HG02938 (cell line): ENCODE measurements at regions not wholly inside any gene's neighbourhood (a gene's known extent, or its start where the extent isn't known, plus 50 kb on each side); places are given as distances from the start of the nearest gene placed in this dataset.

Source experiments
- ATAC-seq: cut with Tn5 transposase; IDR thresholded peaks from one replicate; pipeline ENCODE4 v1.9.1; 2021; ENCODE audit warnings: mild to moderate bottlenecking, moderate library complexity; ENCODE audit not compliant: unreplicated experiment

DNA sequence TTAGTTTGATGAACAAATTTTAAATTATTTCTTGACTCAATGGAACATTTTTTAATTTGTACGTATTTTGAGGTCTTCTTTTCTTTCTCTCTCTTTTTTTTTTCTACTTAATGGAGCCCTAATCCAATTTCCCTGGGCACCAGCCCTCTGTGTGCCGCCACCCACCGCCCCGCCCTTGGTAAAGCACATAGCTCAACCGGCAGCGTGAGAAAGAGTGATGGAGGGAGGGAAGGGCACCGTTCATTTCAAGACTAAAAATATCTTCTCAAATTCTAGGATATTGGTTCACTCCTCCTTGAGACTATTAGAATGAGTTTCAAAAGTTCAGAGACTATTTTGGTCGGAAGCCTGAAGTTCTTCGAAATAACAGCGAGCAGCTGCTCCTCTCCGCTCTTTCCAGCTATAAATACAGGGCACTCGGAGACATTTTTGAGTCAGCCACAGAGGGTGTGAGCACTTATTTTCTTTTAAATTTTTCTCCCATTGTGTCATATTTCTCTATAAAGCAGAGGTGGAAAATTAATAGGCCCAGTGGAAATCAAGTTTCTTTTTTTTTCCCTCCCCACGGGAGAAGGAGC lies 731.7 kb upstream of the ID2 start:
- no peak for ATAC-seq

DNA sequence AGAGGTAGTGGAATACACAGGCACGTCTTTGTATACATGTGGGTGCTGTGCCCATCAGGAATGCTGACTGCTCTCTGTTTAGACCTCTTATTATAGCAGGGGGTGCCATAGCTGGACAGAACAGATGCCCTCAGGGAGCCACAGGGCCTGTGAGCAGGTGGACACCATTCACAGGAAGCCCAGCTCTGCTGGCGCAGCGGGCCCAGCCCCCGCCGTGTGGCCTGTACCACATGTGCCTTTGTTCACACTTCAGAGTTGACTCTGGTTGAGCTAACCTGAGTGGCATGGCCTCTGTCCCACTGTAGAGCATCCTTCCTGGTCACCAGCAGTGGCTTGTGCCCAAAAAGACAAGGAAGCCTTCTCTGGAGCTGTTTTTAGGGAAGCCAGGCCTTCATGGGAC lies 730.9 kb upstream of the ID2 start:
- ATAC-seq, result no peak

GRCh38 chr2:7951490-7951889 lies 730.4 kb upstream of the ID2 start:
- ATAC-seq, result no peak

GRCh38 chr2:7952046-7952745 lies 729.7 kb upstream of the ID2 start:
- ATAC-seq, result no peak

- no peak for ATAC-seq
These were observed 728.7 kb upstream of the ID2 start for GRCh38 chr2:7953195-7953594.

DNA sequence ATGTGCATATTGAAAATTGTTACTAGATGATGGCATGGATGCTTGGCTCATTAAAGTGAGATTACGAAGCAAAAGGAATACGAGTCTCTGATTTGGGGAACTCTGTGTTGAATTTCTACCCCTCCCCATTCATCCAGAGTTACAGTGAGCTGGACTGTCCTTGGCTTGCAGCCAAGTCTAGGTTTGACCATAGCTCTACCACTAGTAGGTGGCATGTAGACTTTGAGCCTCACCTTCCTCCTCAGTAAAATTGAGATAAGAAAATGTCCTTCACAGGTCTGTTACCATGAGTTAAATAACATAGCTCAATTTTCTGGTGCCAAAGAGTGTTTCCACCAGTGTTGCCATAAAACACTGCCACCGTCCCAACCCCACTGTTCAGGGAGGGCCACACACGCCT lies 727.6 kb upstream of the ID2 start:
- ATAC-seq, result no peak

DNA sequence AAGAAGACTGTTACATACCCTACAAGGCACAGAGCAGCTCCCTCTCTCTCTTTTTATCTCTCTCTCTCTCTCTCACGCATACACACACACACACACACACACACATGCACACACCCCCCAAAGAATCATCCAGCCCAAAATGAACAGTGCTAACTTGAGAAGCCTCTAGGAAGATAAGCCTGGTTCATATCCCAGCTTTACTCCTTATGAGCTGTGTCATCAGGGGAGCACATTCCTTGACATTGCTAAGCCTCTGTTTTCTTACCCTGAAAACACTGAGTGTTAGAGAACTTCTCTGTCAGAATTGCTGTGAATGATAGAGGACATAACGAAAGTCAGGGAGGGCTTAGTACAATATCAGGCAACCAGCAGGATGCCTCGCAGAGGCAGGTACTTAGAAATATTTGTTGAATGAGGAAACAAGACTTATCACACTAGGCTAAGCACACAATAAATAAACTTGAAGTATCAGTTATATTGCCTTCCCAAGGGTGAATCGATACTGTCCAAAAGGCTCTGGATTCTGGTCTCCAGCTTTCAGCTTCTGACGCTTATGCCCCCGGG lies 725.6 kb upstream of the ID2 start:
- no peak for ATAC-seq

GRCh38 chr2:7961550-7961949 lies 720.3 kb upstream of the ID2 start:
- no peak for ATAC-seq

DNA sequence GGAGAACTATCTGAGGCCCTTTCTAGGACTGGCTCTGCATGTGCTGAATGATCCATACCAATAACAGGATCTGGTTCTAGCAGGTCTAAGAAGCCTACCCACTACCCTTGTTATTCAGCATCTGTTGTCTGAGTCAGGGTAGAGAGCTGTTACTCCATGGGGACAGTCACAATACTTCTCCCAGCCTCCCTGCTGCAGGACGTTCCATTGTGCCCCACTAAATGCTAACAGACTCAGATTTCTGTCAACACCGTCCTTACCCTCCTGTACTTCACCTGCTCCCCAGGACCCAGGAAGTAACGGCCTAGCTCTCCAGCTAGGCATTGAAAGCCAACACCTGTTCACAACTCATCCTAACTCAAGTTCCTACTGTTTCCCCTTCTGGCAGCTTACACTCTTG lies 719.7 kb upstream of the ID2 start:
- no peak for ATAC-seq

DNA sequence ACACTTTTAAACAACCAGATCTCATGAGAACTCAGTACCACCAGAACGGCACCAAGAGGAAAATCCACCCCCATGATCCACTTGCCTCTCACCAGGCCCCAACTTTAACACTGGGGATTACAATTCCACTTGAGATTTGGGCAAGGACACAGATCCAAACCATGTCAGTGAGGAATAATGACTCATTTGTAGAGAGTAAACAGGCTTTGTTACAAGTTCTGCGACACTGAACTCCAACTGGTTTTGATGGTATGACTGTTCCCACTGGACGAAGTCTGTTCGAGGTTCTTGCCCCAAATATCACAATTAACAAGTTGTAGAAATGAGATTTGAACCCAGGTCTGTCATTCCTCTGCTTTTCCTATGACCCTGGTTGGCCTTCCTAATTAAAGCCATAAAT lies 718.1 kb upstream of the ID2 start:
- no peak for ATAC-seq

DNA sequence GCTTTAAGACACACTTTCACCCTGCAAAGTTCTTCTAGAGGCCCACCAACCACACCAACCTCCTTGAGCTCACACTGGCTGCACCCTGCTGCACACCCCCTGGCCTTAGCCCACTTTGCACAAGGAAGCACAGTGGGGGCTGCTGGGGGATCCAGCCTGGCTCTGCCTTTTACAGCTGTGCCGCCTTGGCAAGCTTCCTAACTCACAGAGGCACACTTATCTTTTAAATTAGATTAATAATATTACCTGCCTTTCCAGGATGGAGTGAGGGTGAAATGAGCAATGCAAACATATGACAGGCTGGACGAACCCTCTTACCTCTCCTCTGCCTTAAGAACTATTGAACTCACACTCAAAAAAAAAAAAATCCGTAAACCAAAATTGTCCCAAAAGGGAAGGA lies 715.8 kb upstream of the ID2 start:
- ATAC-seq, result no peak

GRCh38 chr2:7967707-7968405 lies 714.0 kb upstream of the ID2 start:
- no peak for ATAC-seq

- no peak for ATAC-seq
These were observed 711.9 kb upstream of the ID2 start for GRCh38 chr2:7969756-7970515.

- no peak for ATAC-seq
These were observed 710.6 kb upstream of the ID2 start for GRCh38 chr2:7971248-7971647.

GRCh38 chr2:7971841-7972240 lies 710.0 kb upstream of the ID2 start:
- ATAC-seq, result no peak

GRCh38 chr2:7972670-7973069 lies 709.2 kb upstream of the ID2 start:
- ATAC-seq, result no peak

DNA sequence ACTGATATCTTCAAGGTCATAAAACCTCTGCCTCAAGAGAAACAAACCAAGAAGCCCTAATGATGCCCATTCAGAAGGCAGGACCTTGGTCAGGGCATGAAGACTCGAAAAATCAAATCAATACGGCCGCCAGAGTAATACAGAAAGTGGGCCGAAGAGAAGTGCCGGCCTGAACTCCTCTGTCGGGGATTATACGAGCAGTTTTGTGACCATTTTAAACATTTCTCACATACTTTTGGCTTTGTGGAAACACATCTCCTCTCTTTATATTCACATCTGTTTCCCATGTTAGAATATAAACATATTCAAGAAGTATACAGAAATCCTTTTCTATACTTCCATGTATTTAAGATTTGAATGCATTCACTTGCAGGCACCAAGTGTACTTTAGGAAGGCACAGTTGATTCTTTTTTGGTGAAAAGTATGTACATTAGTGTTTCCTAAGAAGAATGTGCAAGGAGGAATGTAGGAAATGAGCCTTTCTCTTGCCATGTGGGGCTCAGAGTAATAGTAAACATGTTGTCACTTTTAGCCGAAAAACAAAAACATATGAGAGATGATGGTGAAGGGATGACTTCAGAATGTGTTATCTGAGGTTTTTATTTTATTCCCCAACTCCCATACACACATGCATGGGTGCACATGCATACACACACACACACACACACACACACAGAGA lies 707.9 kb upstream of the ID2 start:
- ATAC-seq, result no peak

GRCh38 chr2:7974936-7975335 lies 706.9 kb upstream of the ID2 start:
- no peak for ATAC-seq

GRCh38 chr2:7976206-7976605 lies 705.6 kb upstream of the ID2 start:
- ATAC-seq, result no peak

DNA sequence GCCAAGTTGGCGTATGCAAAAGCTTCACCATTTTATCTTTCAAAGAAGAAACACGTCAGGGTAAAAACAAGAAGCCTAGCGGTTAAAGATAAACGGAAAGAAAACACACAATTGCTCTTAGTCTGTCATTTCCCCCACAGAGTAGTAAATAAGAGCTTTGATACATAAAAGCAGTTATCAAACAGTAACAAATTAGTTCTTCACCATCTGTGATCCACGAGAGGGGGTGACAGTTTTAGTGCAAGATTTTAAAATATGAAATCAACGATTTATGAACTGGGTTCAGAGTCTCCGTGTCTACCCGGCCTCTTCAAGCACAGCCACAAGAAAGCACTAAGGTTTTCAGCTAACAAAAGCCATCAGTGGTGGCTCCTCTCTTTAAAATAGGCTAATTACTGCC lies 703.9 kb upstream of the ID2 start:
- ATAC-seq, result no peak

- ATAC-seq, result no peak
These were observed 699.8 kb upstream of the ID2 start for GRCh38 chr2:7982054-7982453.
